NOMO-1 treated with DMSO at 0.1 percent for 48 hours (cell line): ENCODE measurements at regions not wholly inside any gene's neighbourhood (a gene's known extent, or its start where the extent isn't known, plus 50 kb on each side); places are given as distances from the start of the nearest gene placed in this dataset.

Experiments
- DNase-seq: peaks from one replicate; lab custom pipeline; 2025; ENCODE audit not compliant: unreplicated experiment; lab: John Stamatoyannopoulos, UW

- no peak for DNase-seq
Measured at GRCh38 chr15:81612631-81613030, 238.6 kb upstream of the TMC3 start.

- DNase-seq, result no peak
Measured at GRCh38 chr15:81611679-81612078, 237.7 kb upstream of the TMC3 start.

- no peak for DNase-seq
Measured at GRCh38 chr15:81608309-81608829, 234.4 kb upstream of the TMC3 start.

- no peak for DNase-seq
Measured at GRCh38 chr15:81604713-81605112, 230.7 kb upstream of the TMC3 start.

GRCh38 chr15:81596159-81596865 is 222.3 kb upstream of the TMC3 start:
- DNase-seq, result peak; percentile 24

- DNase-seq, result peak; percentile 14
Measured at GRCh38 chr15:81595752-81596151, 221.7 kb upstream of the TMC3 start.

- no peak for DNase-seq
Measured at GRCh38 chr15:81589671-81590070, 215.7 kb upstream of the TMC3 start.

GRCh38 chr15:81575436-81576123 is 201.6 kb upstream of the TMC3 start:
- DNase-seq, result no peak

GRCh38 chr15:81573098-81573746 is 199.2 kb upstream of the TMC3 start:
- no peak for DNase-seq

GRCh38 chr15:81572190-81572589 is 198.2 kb upstream of the TMC3 start:
- DNase-seq, result no peak

GRCh38 chr15:81569286-81570080 is 195.5 kb upstream of the TMC3 start:
- no peak for DNase-seq

GRCh38 chr15:81567924-81568323 is 193.9 kb upstream of the TMC3 start:
- no peak for DNase-seq

- DNase-seq, result no peak
Measured at GRCh38 chr15:81562986-81563385, 189.0 kb upstream of the TMC3 start.

- DNase-seq, result no peak
Measured at GRCh38 chr15:81560405-81560804, 186.4 kb upstream of the TMC3 start.

- DNase-seq, result no peak
Measured at GRCh38 chr15:81558056-81558455, 184.0 kb upstream of the TMC3 start.

- DNase-seq, result no peak
Measured at GRCh38 chr15:81555346-81555745, 181.3 kb upstream of the TMC3 start.

- DNase-seq, result no peak
Measured at GRCh38 chr15:81548365-81549130, 174.5 kb upstream of the TMC3 start.

- DNase-seq, result no peak
Measured at GRCh38 chr15:81547521-81548132, 173.6 kb upstream of the TMC3 start.

- DNase-seq, result no peak
Measured at GRCh38 chr15:81544385-81544784, 170.4 kb upstream of the TMC3 start.

- no peak for DNase-seq
Measured at GRCh38 chr15:81540909-81541308, 166.9 kb upstream of the TMC3 start.
